LNCaP clone FGC (cell line): ENCODE measurements at regions not wholly inside any gene's neighbourhood (a gene's known extent, or its start where the extent isn't known, plus 50 kb on each side); places are given as distances from the start of the nearest gene placed in this dataset.

ENCODE experiments used
- DNase-seq: peaks from one replicate; pipeline ENCODE4 v3.0.0-alpha.2; 2011; ENCODE audit warnings: low read depth
- H3K4me3 ChIP-seq: 2 replicates; pipeline ENCODE4 v1.5.1; 2011; ENCODE audit warnings: mild to moderate bottlenecking, low read depth, low read length, control low read depth
- CTCF ChIP-seq: IDR thresholded peaks from 2 replicates; pipeline ENCODE4 v1.5.1; 2012; ENCODE audit warnings: mild to moderate bottlenecking; ENCODE audit not compliant: control insufficient read depth, insufficient read depth; ENCODE audit errors: extremely low read depth

GRCh38 chr7:41241641-41242040, 461.2 kb downstream of the INHBA start:
- TF ChIP-seq CTCF = no peak
- no peak overlapping the region for H3K4me3 ChIP-seq
- no peak for DNase-seq

GRCh38 chr7:41239596-41239995, 463.3 kb downstream of the INHBA start:
- no peak overlapping the region for H3K4me3 ChIP-seq
- TF ChIP-seq CTCF = no peak
- no peak for DNase-seq

GRCh38 chr7:41238851-41239331, 464.0 kb downstream of the INHBA start:
- TF ChIP-seq CTCF = no peak
- no peak for DNase-seq
- H3K4me3 ChIP-seq = no peak overlapping the region

GRCh38 chr7:41237956-41238355, 464.9 kb downstream of the INHBA start:
- no peak overlapping the region for H3K4me3 ChIP-seq
- no peak for TF ChIP-seq CTCF
- no peak for DNase-seq

DNA sequence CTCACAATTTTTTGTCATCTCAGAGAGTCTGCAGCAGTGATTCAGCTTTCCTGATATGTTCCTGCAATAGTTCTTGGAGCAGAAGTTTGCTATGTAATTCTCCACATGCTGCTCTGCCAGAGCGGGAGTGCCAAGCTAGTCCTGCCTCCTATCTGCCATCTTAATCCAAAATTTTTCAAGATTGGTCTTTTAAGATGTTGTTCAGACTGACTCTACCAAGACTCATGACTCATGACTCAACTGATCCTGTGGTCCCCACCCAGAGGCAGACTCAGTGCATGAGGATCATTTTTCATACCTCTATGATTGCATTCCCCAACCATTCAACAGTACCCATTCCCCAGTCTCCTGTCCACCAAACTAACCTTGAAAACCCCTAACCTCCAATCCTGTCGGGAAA, 470.8 kb downstream of the INHBA start:
- no peak for TF ChIP-seq CTCF
- no peak for DNase-seq

DNA sequence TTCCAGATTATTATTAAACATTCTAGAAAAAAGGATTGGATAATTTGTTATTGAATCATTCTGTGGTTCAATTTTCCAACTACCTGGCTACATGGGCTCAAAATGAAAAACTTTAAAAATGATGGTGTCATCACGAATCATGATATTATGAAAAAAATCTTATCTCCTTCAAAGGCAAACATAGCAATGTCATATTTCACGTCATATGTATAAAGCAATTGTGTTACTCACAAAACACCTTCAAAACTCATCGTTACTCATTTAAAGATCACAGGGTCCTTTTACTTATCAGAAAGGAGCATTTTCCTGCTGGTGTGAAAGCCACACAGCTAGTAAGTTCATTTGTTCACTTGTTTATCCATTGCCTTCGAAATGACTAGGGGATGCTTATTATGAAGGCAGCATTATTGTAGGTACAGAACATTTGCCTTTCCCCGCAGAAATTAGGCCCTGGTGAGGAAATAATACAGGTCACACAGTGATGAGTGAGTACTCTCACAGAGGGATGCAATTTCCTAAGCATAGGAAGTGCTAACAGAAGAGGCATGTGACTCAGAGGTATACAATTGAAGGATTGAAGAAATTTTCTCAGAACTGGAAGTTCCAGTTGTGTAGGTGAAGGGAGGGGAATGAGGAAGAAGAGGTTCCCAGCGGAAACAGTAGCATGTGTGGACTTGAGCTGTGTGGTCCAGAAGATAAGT, 478.7 kb downstream of the INHBA start:
- H3K4me3 ChIP-seq = no peak overlapping the region
- no peak for DNase-seq
- no peak for TF ChIP-seq CTCF

More for the DNA sequence above, 470.8 kb downstream of the INHBA start:
- H3K4me3 ChIP-seq = no peak overlapping the region

DNA sequence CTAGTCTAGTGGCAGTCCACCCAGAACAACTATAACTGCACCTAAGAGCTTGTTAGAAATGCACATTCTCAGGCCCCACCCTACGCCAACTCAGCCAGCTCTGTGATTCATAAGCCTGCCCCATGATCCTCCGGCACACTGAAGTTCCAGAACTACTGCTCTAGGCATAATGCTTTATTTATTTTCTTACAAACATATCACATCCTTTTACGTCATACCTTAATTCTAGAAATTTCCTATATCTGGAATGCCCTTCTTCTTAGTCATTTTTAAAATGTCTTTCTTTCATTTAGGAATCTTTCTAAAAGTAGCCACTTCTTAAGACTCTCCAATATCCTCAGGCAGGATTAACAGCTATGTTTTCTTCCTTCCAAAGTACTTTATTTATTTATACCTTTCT, 480.1 kb downstream of the INHBA start:
- H3K4me3 ChIP-seq = no peak overlapping the region
- no peak for TF ChIP-seq CTCF
- no peak for DNase-seq
